WI38 (cell line): ENCODE measurements at regions not wholly inside any gene's neighbourhood (a gene's known extent, or its start where the extent isn't known, plus 50 kb on each side); places are given as distances from the start of the nearest gene placed in this dataset.

ENCODE experiments used
- H3K4me3 ChIP-seq: 2 replicates; pipeline ENCODE4 v1.5.1; 2011; ENCODE audit warnings: low read depth, mild to moderate bottlenecking, control low read depth, low read length
- TF ChIP-seq, protein P1 (sequence below): IDR thresholded peaks from 2 replicates; pipeline ENCODE4 v1.5.1; 2012; ENCODE audit warnings: low read depth, mild to moderate bottlenecking, control low read depth, low read length

DNA sequence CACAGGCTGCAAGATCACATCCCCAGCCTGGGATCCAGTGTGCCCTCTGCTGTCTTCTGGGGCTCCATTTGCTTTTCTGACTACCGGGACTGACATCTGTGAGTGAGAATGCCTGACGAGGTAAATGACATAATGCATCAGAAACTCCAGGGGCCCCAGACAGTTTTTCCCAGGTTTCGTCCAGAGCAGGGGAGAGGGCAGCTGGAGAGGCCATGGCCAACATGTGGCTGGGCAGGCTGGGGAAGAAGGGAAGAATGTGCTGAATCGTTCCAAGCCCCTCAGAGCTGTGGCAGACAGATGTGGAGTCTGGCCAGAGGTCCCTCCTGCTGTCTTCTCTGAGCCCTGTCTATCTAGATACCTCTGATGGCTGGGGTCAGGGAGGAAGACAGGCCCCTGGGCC is 163.9 kb downstream of the TRIM29 start:
- no peak overlapping the region for H3K4me3 ChIP-seq
- TF ChIP-seq, protein P1, sequence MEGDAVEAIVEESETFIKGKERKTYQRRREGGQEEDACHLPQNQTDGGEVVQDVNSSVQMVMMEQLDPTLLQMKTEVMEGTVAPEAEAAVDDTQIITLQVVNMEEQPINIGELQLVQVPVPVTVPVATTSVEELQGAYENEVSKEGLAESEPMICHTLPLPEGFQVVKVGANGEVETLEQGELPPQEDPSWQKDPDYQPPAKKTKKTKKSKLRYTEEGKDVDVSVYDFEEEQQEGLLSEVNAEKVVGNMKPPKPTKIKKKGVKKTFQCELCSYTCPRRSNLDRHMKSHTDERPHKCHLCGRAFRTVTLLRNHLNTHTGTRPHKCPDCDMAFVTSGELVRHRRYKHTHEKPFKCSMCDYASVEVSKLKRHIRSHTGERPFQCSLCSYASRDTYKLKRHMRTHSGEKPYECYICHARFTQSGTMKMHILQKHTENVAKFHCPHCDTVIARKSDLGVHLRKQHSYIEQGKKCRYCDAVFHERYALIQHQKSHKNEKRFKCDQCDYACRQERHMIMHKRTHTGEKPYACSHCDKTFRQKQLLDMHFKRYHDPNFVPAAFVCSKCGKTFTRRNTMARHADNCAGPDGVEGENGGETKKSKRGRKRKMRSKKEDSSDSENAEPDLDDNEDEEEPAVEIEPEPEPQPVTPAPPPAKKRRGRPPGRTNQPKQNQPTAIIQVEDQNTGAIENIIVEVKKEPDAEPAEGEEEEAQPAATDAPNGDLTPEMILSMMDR, result no peak

DNA sequence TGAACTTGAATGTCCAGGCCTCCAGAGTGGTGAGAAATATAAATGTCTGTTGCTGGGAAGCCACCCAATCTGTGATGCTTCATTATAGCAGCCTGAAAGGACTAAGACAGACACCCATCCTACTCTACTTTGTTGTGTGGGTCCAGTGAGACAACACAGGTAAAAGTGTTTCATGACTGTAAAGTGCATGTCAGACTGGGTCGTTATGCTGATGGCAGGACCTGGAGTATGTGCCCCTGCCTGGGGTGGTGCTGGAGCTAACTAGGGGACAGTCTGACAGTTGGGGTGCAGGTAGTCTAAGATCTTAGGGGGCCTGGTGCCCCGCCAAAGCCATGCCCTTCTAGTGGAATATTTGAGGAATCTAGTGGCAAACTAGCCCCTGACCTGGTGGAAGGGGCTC is 165.6 kb downstream of the TRIM29 start:
- TF ChIP-seq, protein P1, result no peak
- H3K4me3 ChIP-seq, result no peak overlapping the region

DNA sequence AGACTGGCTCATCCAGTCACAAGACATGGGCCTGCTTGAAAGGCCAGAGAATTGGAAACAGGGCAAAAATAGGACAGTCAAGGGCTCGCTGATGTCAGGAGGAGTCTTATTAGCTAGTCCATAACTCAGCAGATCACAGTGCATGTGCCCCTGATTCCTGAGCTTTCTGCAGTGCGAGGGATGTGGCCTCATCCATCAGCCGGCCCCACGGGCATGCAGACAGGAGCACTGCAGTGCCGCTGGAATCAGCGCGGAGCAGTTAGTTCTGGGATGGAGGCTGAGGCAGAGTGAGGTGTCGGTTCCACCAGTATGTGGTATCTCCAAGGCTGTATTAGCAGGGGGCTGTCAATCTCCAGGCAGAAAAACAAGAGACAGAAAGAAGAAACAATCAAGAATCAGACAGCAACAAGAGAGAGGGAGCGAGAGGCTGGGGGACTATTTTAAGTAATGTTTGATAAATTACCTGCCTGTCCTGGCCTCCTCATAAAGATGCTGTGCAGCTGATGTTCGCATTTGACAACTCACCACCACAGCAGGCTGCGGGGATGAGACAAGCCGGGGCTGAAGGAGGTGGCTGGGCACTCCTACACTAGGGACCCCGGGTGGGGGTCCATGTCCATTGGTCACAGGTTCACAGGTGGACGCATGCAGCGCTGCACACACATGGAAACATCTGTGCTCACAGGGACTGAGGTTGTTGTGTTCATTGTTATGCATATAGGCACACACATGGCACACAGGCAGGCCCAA is 167.2 kb downstream of the TRIM29 start:
- TF ChIP-seq, protein P1, result no peak
- no peak overlapping the region for H3K4me3 ChIP-seq

DNA sequence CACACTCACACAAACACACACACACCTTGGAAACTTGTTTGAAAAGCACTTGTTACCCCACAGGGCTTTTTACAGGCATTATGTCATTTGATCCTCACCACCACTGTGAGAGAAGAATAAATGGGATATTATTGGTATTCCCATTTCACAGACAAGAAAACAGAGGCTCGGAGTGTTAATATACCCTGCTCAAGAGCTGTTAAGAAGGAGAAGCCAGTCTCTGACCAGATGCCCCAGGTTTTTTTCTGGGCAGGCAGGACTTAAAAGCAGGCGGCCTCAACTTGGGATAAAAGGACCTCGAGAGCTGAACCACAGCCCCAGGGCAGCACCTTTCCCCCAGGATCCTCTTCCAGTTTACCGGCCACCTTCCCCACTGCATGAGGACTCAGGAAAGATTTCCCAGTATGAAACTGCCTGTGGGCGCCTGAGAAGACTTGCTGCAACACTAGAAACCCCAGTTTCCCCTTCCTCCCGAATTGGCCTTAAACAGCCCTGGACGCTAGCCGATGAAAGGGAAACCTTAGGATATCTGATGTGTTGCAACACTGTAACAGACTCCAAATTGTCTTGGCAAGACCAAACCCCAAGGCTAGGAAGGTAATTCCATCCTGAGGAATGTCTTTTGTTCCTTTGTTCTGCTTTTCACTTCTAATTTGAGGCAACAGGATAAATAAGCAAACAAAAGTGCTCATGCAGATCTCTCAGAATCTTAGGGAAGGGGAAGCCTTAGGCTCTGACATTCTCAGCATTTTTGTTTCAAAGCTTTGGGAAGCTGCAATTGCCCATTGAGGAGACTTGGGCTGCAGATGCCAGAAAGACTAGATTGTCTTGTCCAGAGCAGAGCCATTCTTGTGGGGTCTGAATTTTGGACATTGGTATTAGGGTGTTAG is 173.5 kb downstream of the TRIM29 start:
- TF ChIP-seq, protein P1, result no peak
- no peak overlapping the region for H3K4me3 ChIP-seq

DNA sequence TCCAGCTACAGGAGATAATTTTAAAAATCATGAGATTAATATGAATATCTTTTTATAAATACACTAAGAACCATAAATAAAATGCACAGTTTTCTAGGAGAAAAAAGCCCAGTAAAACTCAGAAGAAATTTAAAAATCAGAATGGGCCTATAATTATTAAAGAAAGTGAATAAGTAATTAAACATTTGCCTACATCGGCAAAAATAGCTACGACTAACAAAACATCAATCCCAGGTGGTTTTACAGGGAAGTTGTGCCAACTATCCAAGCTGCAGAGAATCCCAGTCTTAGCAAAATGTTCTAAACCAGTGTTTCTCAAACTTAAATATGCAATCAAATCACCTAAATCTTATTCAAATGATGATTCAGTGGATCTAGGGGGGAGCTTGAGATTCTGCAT is 180.0 kb downstream of the TRIM29 start:
- TF ChIP-seq, protein P1, result no peak
- H3K4me3 ChIP-seq, result no peak overlapping the region

DNA sequence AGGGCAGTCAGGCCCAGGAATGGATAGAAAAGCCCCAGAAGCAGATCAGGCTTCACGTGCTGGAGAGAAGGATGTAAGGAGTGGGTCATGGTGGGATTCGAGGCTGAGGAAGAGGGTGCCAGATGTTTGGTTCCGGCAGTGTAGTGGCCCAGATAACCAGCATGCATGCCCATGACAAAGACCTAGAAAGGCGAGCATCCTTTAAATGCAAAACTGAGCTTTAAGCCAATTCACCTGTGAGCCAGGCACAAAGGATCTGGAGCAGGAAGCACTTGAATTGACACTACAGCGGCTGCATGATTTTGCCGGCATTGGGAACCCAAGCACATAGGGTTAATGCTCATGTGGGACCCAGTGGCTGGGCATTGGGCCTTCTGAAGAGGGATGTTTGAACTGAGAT is 185.5 kb downstream of the TRIM29 start:
- H3K4me3 ChIP-seq, result no peak overlapping the region
- TF ChIP-seq, protein P1, result no peak

DNA sequence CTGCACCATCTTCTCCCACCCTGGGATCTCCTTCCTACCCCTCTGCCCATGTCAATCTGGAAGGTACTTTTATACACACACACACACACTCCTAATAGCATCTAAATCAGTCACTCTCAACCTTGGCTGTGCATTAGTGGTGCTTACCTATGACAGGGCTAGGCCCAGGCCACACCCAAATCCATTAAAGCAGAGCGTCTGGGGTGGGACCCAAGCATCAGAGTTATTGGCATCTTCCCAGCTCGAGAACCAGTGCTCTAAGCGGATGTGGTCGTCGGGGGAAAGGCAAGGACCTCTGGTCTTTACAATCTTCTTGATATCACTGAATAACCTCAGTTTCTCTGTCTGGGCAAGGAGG is 194.6 kb downstream of the TRIM29 start:
- TF ChIP-seq, protein P1, result no peak

More for the DNA sequence above, 194.6 kb downstream of the TRIM29 start:
- H3K4me3 ChIP-seq, result no peak overlapping the region
